ENCODE measurements at regions not wholly inside any gene's neighbourhood (a gene's known extent, or its start where the extent isn't known, plus 50 kb on each side); places are given as distances from the start of the nearest gene placed in this dataset.

GRCh38 chr3:162710332-162711112 lies 1213.9 kb downstream of the OTOL1 start:
- TF ChIP-seq, protein P1, sequence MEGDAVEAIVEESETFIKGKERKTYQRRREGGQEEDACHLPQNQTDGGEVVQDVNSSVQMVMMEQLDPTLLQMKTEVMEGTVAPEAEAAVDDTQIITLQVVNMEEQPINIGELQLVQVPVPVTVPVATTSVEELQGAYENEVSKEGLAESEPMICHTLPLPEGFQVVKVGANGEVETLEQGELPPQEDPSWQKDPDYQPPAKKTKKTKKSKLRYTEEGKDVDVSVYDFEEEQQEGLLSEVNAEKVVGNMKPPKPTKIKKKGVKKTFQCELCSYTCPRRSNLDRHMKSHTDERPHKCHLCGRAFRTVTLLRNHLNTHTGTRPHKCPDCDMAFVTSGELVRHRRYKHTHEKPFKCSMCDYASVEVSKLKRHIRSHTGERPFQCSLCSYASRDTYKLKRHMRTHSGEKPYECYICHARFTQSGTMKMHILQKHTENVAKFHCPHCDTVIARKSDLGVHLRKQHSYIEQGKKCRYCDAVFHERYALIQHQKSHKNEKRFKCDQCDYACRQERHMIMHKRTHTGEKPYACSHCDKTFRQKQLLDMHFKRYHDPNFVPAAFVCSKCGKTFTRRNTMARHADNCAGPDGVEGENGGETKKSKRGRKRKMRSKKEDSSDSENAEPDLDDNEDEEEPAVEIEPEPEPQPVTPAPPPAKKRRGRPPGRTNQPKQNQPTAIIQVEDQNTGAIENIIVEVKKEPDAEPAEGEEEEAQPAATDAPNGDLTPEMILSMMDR (conservative IDR thresholded peaks at IDR 0.05; ENCODE audit: low read length), result no peak
- TF ChIP-seq EZH2phosphoT487 (IDR thresholded peaks at IDR 0.05; ENCODE audit: borderline replicate concordance), result no peak

All from Loucy (cell line).